ENCODE measurements at regions not wholly inside any gene's neighbourhood (a gene's known extent, or its start where the extent isn't known, plus 50 kb on each side); places are given as distances from the start of the nearest gene placed in this dataset.

DNA sequence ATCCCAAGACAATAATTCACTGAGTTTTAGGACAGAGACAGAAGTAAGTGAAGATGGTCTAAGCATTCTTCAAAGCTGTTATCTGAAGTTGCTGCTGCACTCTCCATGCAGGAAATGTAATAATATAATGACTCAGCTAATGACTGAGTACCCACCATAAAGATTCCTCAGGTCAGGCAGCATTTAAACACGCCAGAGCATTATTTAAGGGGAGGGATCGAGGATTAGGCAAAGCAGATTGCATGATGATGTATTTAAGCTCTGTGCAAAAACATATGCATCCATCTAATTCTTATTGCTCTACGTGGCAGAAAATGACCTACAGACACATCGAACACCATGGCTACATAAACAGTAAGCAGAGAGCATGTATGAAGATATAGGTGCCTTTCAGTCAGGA is 216.4 kb downstream of the UNC5CL start:
- Histone ChIP-seq H3K27me3 (ENCODE audit: insufficient read depth, low read depth) (peaks cover 27% of the 10 kb centered on the region), H3K27ac (no peak overlapping the region), H4K20me1 (ENCODE audit: insufficient read depth) (no peaks in the 10 kb centered on the region), H3K4me2 (no peak overlapping the region), H3K4me1 (replicated peaks; ENCODE audit: insufficient read depth) (no peaks in the 10 kb centered on the region), H3K79me2 (ENCODE audit: low read depth) (no peaks in the 10 kb centered on the region), H3K9me2 (ENCODE audit: insufficient read depth) (no peaks in the 10 kb centered on the region), H3K4me3 (no peak overlapping the region), H2AFZ (no peak overlapping the region), H3K9me3 (ENCODE audit: insufficient read depth, low read depth) (no peaks in the 10 kb centered on the region), H3F3A (ENCODE audit: insufficient read depth, low read depth) (no peaks in the 10 kb centered on the region), H3K36me3 (ENCODE audit: low read depth) (no peaks in the 10 kb centered on the region)
- no peak for DNase-seq
- intact Hi-C loops (cut with micrococcal nuclease; ENCODE audit: unreplicated experiment) = no loop called here
- ChIA-PET CTCF (no interaction called here), POLR2A (ENCODE audit: unreplicated experiment) (no interaction called here)
- no TSS peak for BruUV-seq (replicated peaks)
- TF ChIP-seq EZH2 (IDR thresholded peaks at IDR 0.05; ENCODE audit: low read depth) = no peak
- TF ChIP-seq, protein P1, sequence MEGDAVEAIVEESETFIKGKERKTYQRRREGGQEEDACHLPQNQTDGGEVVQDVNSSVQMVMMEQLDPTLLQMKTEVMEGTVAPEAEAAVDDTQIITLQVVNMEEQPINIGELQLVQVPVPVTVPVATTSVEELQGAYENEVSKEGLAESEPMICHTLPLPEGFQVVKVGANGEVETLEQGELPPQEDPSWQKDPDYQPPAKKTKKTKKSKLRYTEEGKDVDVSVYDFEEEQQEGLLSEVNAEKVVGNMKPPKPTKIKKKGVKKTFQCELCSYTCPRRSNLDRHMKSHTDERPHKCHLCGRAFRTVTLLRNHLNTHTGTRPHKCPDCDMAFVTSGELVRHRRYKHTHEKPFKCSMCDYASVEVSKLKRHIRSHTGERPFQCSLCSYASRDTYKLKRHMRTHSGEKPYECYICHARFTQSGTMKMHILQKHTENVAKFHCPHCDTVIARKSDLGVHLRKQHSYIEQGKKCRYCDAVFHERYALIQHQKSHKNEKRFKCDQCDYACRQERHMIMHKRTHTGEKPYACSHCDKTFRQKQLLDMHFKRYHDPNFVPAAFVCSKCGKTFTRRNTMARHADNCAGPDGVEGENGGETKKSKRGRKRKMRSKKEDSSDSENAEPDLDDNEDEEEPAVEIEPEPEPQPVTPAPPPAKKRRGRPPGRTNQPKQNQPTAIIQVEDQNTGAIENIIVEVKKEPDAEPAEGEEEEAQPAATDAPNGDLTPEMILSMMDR (conservative IDR thresholded peaks at IDR 0.05) = no peak

- TF ChIP-seq EZH2 (IDR thresholded peaks at IDR 0.05; ENCODE audit: low read depth) = no peak
- CTCF ChIA-PET = no interaction called here
These were observed 219.7 kb downstream of the UNC5CL start for GRCh38 chr6:40819182-40819834.

GRCh38 chr6:40817369-40817768 is 221.7 kb downstream of the UNC5CL start:
- Histone ChIP-seq H3F3A (ENCODE audit: insufficient read depth, low read depth) (no peaks in the 10 kb centered on the region), H4K20me1 (ENCODE audit: insufficient read depth) (no peaks in the 10 kb centered on the region), H3K79me2 (ENCODE audit: low read depth) (no peaks in the 10 kb centered on the region), H3K4me3 (no peak overlapping the region), H3K4me1 (replicated peaks; ENCODE audit: insufficient read depth) (no peaks in the 10 kb centered on the region), H3K27ac (no peak overlapping the region), H3K27me3 (ENCODE audit: insufficient read depth, low read depth) (peaks cover 3% of the 10 kb centered on the region; the same call in 1 of the 2 replicates), H2AFZ (no peak overlapping the region), H3K9me2 (ENCODE audit: insufficient read depth) (no peaks in the 10 kb centered on the region), H3K9me3 (ENCODE audit: insufficient read depth, low read depth) (no peaks in the 10 kb centered on the region), H3K4me2 (no peak overlapping the region), H3K36me3 (ENCODE audit: low read depth) (no peaks in the 10 kb centered on the region)
- TF ChIP-seq EZH2 (IDR thresholded peaks at IDR 0.05; ENCODE audit: low read depth) = no peak
- TF ChIP-seq, protein P1 (conservative IDR thresholded peaks at IDR 0.05) = no peak
- POLR2A ChIA-PET (ENCODE audit: unreplicated experiment) = no interaction called here
- CTCF ChIA-PET = no interaction called here
- BruUV-seq (replicated peaks) = no TSS peak
- no peak for DNase-seq
- intact Hi-C loops (cut with micrococcal nuclease; ENCODE audit: unreplicated experiment) = no loop called here

More at GRCh38 chr6:40819182-40819834, 219.7 kb downstream of the UNC5CL start:
- POLR2A ChIA-PET (ENCODE audit: unreplicated experiment) = no interaction called here
- H3K4me1 ChIP-seq (replicated peaks; ENCODE audit: insufficient read depth) = no peaks in the 10 kb centered on the region
- no peak overlapping the region for H3K4me3 ChIP-seq
- H3K27me3 ChIP-seq (ENCODE audit: insufficient read depth, low read depth) = peaks cover 3% of the 10 kb centered on the region; the same call in 1 of the 2 replicates
- no peaks in the 10 kb centered on the region for H3K9me2 ChIP-seq (ENCODE audit: insufficient read depth)
- H3K79me2 ChIP-seq (ENCODE audit: low read depth) = no peaks in the 10 kb centered on the region
- no peaks in the 10 kb centered on the region for H3K9me3 ChIP-seq (ENCODE audit: insufficient read depth, low read depth)
- intact Hi-C loops (cut with micrococcal nuclease; ENCODE audit: unreplicated experiment) = no loop called here
- no peaks in the 10 kb centered on the region for H3F3A ChIP-seq (ENCODE audit: insufficient read depth, low read depth)
- no peak overlapping the region for H2AFZ ChIP-seq
- H3K4me2 ChIP-seq = no peak overlapping the region
- BruUV-seq (replicated peaks) = no TSS peak
- no peaks in the 10 kb centered on the region for H4K20me1 ChIP-seq (ENCODE audit: insufficient read depth)
- no peak for DNase-seq
- no peaks in the 10 kb centered on the region for H3K36me3 ChIP-seq (ENCODE audit: low read depth)
- H3K27ac ChIP-seq = no peak overlapping the region

DNA sequence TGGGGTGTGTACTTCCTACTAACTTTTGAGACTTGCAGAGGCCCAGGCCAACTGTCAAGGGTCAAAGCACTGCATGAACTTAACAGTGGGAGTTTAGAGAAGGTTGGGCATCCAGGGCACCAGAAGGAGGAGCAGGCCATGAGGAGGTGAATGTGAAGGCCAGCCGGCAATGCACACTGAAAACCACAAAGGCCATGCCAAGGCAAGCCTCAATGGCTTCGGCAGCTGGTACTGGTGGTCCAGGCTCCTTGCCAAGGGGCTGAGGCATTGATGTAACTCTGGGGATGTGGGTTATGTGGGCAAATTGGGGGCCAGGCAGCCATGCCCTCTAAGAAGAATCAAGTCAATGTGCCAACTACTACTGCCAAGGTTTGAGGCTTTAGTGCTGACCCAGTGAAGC is 222.4 kb downstream of the UNC5CL start:
- Histone ChIP-seq H3K9me2 (ENCODE audit: insufficient read depth) (no peaks in the 10 kb centered on the region), H3K4me3 (no peak overlapping the region), H3K9me3 (ENCODE audit: insufficient read depth, low read depth) (no peaks in the 10 kb centered on the region), H2AFZ (no peak overlapping the region), H3K4me2 (no peak overlapping the region), H4K20me1 (ENCODE audit: insufficient read depth) (no peaks in the 10 kb centered on the region), H3F3A (ENCODE audit: insufficient read depth, low read depth) (no peaks in the 10 kb centered on the region), H3K79me2 (ENCODE audit: low read depth) (no peaks in the 10 kb centered on the region), H3K4me1 (replicated peaks; ENCODE audit: insufficient read depth) (no peaks in the 10 kb centered on the region), H3K36me3 (ENCODE audit: low read depth) (no peaks in the 10 kb centered on the region), H3K27ac (no peak overlapping the region), H3K27me3 (ENCODE audit: insufficient read depth, low read depth) (peaks cover 3% of the 10 kb centered on the region; the same call in 1 of the 2 replicates)
- POLR2A ChIA-PET (ENCODE audit: unreplicated experiment) = no interaction called here
- BruUV-seq (replicated peaks) = no TSS peak
- intact Hi-C loops (cut with micrococcal nuclease; ENCODE audit: unreplicated experiment) = no loop called here
- no peak for TF ChIP-seq EZH2 (IDR thresholded peaks at IDR 0.05; ENCODE audit: low read depth)
- TF ChIP-seq, protein P1 (conservative IDR thresholded peaks at IDR 0.05) = no peak
- CTCF ChIA-PET = no interaction called here
- no peak for DNase-seq

All from PC-9 (cell line).